ENCODE measurements at regions not wholly inside any gene's neighbourhood (a gene's known extent, or its start where the extent isn't known, plus 50 kb on each side); places are given as distances from the start of the nearest gene placed in this dataset.

DNA sequence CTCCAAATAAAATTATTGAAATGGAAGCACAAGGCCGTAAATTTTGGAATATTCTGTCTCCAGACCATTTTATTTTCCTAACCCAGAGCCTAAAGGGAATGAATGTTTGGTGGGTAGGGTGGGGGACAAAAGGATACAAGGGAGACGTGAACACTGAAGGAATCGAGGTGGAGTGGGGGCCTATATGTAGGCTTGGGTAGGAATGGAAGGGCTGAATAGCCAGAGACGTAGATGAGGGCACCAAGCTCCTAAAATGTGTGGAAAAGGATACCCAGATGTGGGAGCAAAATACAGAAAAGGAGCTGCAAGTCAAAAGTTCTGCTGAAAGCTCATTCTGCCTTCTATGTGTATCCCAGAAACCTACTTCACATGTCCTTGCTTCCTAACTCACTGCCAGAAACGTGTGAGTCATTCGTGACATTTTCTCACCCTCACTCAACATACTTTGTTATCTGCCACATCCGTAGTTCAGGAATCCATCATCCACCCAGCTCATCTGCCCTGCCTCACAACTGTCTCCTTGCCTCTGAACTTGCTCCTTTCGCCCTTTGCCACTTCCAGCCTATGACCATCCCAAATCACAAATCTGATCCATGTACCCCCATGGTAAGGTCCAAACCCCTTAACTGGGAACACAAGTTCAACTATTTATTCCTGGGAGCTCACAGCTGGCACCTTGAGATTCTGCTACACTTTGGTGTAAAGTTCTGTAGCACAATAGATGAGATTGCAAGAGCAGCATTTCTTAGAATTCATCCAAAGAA lies 84.1 kb upstream of the PRDX6 start:
- DNase-seq (ENCODE audit: low read depth, low spot score) (no peak), FAIRE-seq (no peak), ATAC-seq (no peak)
- Histone ChIP-seq H3K27me3 (replicated peaks in 1 of 2; ENCODE audit: control insufficient read depth in 2 of 2, insufficient read depth in 2 of 2, low read length in 1 of 2) (no peaks in the 10 kb centered on the region), H3K9me3 (replicated peaks; ENCODE audit: control insufficient read depth, insufficient read depth, low read length) (no peaks in the 10 kb centered on the region), H3K36me3 (ENCODE audit: control insufficient read depth in 2 of 2, insufficient read depth in 2 of 2, low read length in 1 of 2) (no peaks in the 10 kb centered on the region; a peak in 1 of 4 replicates), H3K9ac (ENCODE audit: control insufficient read depth, insufficient read depth, low read length) (no peak overlapping the region), H3K79me2 (ENCODE audit: control insufficient read depth, insufficient read depth, low read length) (no peaks in the 10 kb centered on the region), H4K20me1 (ENCODE audit: control insufficient read depth, insufficient read depth) (no peaks in the 10 kb centered on the region), H3K4me1 (ENCODE audit: control insufficient read depth, insufficient read depth, low read length) (no peaks in the 10 kb centered on the region), H3K4me2 (ENCODE audit: control insufficient read depth, insufficient read depth) (no peak overlapping the region), H3K4me3 (no peak overlapping the region), H3K27ac (ENCODE audit: control insufficient read depth, insufficient read depth) (no peak overlapping the region), H2AFZ (ENCODE audit: control insufficient read depth, low read depth, low read length) (no peak overlapping the region)
- 91% methylated on average over 8 of the region's 8 CpGs for WGBS (ENCODE audit: insufficient coverage, insufficient replicate concordance, low lambda C conversion rate, missing lambda C conversion rate)
- POLR2A ChIA-PET = interaction anchor here (0.6 kb wide), 1 partner anchor 609 kb away, joined by 4 read pairs; no protein-coding TSS in a partner anchor
- in situ Hi-C loops (cut with MboI) = no loop called here
- no TSS peak for BruUV-seq (replicated peaks)
- RAD21 ChIA-PET (ENCODE audit: unreplicated experiment) = interaction anchor here (0.8 kb wide), 1 partner anchor 27 kb away, joined by 3 read pairs; no protein-coding TSS in a partner anchor
- CTCF ChIA-PET = no interaction called here
- TF ChIP-seq HDAC2 (IDR thresholded peaks at IDR 0.05) = no peak
- TF ChIP-seq, protein P1, sequence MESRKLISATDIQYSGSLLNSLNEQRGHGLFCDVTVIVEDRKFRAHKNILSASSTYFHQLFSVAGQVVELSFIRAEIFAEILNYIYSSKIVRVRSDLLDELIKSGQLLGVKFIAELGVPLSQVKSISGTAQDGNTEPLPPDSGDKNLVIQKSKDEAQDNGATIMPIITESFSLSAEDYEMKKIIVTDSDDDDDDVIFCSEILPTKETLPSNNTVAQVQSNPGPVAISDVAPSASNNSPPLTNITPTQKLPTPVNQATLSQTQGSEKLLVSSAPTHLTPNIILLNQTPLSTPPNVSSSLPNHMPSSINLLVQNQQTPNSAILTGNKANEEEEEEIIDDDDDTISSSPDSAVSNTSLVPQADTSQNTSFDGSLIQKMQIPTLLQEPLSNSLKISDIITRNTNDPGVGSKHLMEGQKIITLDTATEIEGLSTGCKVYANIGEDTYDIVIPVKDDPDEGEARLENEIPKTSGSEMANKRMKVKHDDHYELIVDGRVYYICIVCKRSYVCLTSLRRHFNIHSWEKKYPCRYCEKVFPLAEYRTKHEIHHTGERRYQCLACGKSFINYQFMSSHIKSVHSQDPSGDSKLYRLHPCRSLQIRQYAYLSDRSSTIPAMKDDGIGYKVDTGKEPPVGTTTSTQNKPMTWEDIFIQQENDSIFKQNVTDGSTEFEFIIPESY (IDR thresholded peaks at IDR 0.05) = no peak
- no peak for TF ChIP-seq STAT3 (IDR thresholded peaks at IDR 0.05; ENCODE audit: low read depth, low read length)
- TF ChIP-seq DPF2 (IDR thresholded peaks at IDR 0.05) = no peak
- TF ChIP-seq BCL11A (IDR thresholded peaks at IDR 0.05; ENCODE audit: low read depth, low read length) = no peak
- TF ChIP-seq BMI1 (IDR thresholded peaks at IDR 0.05; ENCODE audit: borderline replicate concordance) = no peak
- no peak for TF ChIP-seq RCOR1 (conservative IDR thresholded peaks at IDR 0.05; ENCODE audit: low read depth, low read length)
- TF ChIP-seq SUPT20H (IDR thresholded peaks at IDR 0.05; ENCODE audit: borderline replicate concordance, control insufficient read depth, low read depth, low read length) = no peak
- TF ChIP-seq STAT1 (conservative IDR thresholded peaks at IDR 0.05) = no peak
- TF ChIP-seq MAX (IDR thresholded peaks at IDR 0.05; ENCODE audit: low read depth, low read length) = no peak
- TF ChIP-seq TCF3 (IDR thresholded peaks at IDR 0.05; ENCODE audit: borderline replicate concordance, insufficient read depth, low read depth, low read length) = no peak
- no peak for TF ChIP-seq HDGF (IDR thresholded peaks at IDR 0.05)
- TF ChIP-seq, protein P2, sequence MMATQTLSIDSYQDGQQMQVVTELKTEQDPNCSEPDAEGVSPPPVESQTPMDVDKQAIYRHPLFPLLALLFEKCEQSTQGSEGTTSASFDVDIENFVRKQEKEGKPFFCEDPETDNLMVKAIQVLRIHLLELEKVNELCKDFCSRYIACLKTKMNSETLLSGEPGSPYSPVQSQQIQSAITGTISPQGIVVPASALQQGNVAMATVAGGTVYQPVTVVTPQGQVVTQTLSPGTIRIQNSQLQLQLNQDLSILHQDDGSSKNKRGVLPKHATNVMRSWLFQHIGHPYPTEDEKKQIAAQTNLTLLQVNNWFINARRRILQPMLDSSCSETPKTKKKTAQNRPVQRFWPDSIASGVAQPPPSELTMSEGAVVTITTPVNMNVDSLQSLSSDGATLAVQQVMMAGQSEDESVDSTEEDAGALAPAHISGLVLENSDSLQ (IDR thresholded peaks at IDR 0.05) = no peak
- TF ChIP-seq, protein P3, sequence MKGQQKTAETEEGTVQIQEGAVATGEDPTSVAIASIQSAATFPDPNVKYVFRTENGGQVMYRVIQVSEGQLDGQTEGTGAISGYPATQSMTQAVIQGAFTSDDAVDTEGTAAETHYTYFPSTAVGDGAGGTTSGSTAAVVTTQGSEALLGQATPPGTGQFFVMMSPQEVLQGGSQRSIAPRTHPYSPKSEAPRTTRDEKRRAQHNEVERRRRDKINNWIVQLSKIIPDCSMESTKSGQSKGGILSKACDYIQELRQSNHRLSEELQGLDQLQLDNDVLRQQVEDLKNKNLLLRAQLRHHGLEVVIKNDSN (IDR thresholded peaks at IDR 0.05; ENCODE audit: borderline replicate concordance, extremely low read length, insufficient read depth, low read depth, low read length) = no peak
- no peak for TF ChIP-seq ESRRA (IDR thresholded peaks at IDR 0.05; ENCODE audit: low read length)
- no peak for TF ChIP-seq RBBP5 (conservative IDR thresholded peaks at IDR 0.05)
- TF ChIP-seq RELB (IDR thresholded peaks at IDR 0.05; ENCODE audit: low read depth) = no peak
- no peak for TF ChIP-seq ZNF217 (IDR thresholded peaks at IDR 0.05)
- SMC1A ChIA-PET (ENCODE audit: uncharacterized antibody, unreplicated experiment) = interaction anchor here (0.7 to 1.5 kb wide), 5 partner anchors 9 to 134 kb away, joined by 3 to 5 read pairs (median 4); no protein-coding TSS in a partner anchor
- intact Hi-C loops (cut with micrococcal nuclease; ENCODE audit: unreplicated experiment) = no loop called here

All from GM12878 (cell line).